Activated T-cell treated with anti-CD3 and anti-CD28 coated beads, Interleukin-2, amount 50 U/mL, for 72 hours (primary cell): ENCODE measurements at regions not wholly inside any gene's neighbourhood (a gene's known extent, or its start where the extent isn't known, plus 50 kb on each side); places are given as distances from the start of the nearest gene placed in this dataset.

ENCODE experiments used
- ATAC-seq, 2 donors: fragments of 150-1000 bp; cut with Tn5 transposase; replicated peaks in 1 of 2; 2 replicates each; pipeline ENCODE4 v1.10.0; 2021; ENCODE audit warnings: moderate library complexity in 2 of 2, mild to moderate bottlenecking in 1 of 2
- DNase-seq, 2 donors: peaks; one replicate each; pipeline ENCODE4 v3.0.0; 2021 to 2022; ENCODE audit warnings: mixed read lengths in 1 of 2
- H3K27ac Mint-ChIP-seq: one replicate; pipeline ENCODE4 v1.8.0; 2022; ENCODE audit warnings: mild to moderate bottlenecking, moderate library complexity, mixed read lengths
- H3K27me3 Mint-ChIP-seq: one replicate; pipeline ENCODE4 v1.8.0; 2022; ENCODE audit warnings: low read depth, mixed read lengths
- H3K36me3 Mint-ChIP-seq, 2 donors: one replicate each; pipeline ENCODE4 v1.8.0; 2022; ENCODE audit warnings: mixed read lengths in 2 of 2, mild to moderate bottlenecking in 1 of 2; ENCODE audit not compliant: insufficient read depth in 2 of 2
- H3K4me1 Mint-ChIP-seq: one replicate; pipeline ENCODE4 v1.8.0; 2022; ENCODE audit warnings: low read depth, mixed read lengths
- H3K4me3 Mint-ChIP-seq, 2 donors: one replicate each; pipeline ENCODE4 v1.8.0; 2022; ENCODE audit warnings: mild to moderate bottlenecking in 2 of 2, mixed read lengths in 2 of 2, moderate library complexity in 2 of 2
- H3K9me3 Mint-ChIP-seq, 2 donors: one replicate each; pipeline ENCODE4 v1.8.0; 2022; ENCODE audit warnings: mixed read lengths in 2 of 2

DNA sequence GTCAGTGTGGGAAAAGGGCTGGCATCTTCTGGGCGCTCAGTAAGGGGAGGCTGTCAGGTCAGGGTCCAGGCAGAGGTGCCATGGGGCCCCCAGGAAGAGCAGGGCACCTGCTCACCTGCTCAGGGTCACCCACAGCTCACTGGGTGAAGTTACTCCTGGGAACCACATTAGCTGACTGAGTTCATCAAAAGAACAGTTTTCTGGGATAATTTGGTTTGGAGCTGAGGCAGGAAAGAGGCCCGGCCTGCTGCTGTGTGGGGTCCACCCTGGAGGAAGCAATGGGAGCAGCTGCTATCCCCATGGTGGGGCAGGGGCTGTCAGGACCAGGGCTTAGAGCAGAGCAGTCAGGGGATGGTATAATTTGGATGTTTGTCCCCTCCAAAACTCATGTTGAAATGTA is 97.2 kb upstream of the GPC1 start:
- DNase-seq (no peak), ATAC-seq (no peak)
- Mint-ChIP-seq H3K36me3 (no peaks in the 10 kb centered on the region), H3K27ac (no peak overlapping the region), H3K4me1 (no peaks in the 10 kb centered on the region), H3K9me3 (no peaks in the 10 kb centered on the region), H3K27me3 (peaks cover 12% of the 10 kb centered on the region), H3K4me3 (no peak overlapping the region)

DNA sequence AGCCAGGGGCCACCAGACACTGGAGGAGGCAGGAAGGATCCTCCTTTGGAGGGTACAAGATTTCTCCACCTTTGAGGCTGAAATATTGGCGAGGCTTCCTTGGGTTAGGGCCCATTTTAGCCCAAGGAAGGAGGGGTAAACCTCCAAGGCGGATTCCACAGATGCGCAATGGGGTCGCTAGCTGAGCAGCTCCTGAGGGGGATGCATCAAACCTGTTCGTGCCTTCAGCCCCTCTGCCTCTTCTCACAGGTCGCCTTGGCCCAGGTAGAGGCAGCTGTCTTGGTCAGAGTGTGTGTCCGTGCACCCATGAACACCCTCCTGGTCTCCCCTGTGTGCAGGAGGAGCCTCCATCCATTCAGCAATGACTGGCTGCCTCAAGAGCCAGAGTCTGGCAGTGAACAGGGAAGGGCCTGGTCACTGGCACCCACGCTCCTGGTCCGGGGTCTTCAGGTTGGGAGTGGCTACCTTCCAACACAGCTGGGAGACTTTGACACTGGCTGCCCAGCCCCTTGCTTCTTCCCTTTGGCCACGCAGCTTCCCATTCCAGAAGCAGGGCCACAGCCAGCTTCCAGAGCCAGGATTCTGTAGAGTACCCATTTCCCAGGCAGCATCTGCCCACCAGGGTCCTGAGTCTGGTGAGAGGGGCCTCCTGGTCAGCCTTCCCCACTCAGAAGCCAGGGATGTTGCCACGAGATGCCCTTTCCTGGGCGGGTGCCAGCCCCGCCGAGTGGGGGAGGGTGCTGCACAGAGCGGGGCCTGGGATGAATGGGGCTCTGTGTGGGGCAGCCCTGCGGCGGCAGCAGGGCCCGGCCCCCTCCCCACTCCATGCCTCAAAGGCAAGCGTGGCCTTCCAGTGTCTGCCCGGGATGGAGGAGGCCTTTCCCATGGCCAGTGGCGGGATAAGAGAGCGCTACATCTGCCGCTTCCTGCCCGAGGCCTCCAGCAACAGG is 95.8 kb upstream of the GPC1 start:
- Mint-ChIP-seq H3K4me1 (no peaks in the 10 kb centered on the region), H3K4me3 (no peak overlapping the region), H3K9me3 (no peaks in the 10 kb centered on the region), H3K36me3 (no peaks in the 10 kb centered on the region), H3K27ac (no peak overlapping the region), H3K27me3 (peaks cover 12% of the 10 kb centered on the region)
- ATAC-seq = no peak
- no peak for DNase-seq

DNA sequence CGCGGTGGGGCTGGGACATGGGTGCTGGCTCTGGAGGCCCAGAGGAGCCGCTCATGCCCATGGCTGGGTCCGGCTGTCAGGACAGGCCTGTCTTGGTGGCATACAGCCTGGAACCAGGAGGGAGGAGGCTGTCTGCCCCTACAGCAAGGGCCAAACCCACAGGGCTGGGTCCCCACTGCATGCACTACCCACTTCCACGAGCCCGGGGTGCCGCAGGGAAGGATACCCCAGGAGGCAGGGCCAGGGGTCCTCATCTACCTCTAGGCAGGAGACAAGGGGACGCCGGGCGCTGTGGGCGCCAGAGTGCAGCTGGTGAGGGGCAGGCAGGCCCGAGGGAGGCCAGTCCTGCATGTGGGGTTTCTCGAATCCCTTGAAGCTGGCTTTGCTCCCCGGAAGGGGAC is 95.1 kb upstream of the GPC1 start:
- peaks cover 12% of the 10 kb centered on the region for H3K27me3 Mint-ChIP-seq
- no peaks in the 10 kb centered on the region for H3K4me1 Mint-ChIP-seq
- H3K36me3 Mint-ChIP-seq = no peaks in the 10 kb centered on the region
- peaks cover 0 to 1% of the 10 kb centered on the region in 2 donors for H3K9me3 Mint-ChIP-seq
- H3K27ac Mint-ChIP-seq = no peak overlapping the region
- H3K4me3 Mint-ChIP-seq = no peak overlapping the region
- DNase-seq (no peak), ATAC-seq (no peak)

DNA sequence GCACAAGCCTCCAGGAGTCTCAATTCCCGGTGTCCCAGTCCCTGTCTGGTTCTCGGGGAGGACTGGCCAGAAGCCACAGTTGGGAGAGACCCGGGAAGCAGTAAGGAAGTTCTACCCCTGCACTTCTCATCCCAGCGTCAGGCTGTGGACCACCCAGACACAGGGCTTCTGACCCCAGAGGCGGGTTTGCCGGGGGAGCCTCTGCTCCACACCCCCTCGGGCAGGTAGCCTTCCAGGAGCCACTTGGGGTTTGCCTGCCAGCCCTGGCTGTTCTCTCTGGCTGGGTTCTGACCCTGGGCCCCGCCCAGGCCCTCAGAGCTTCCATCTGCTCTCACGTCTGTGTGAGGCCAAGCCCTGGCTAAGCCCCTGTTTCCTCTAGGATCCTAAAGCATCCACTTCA is 94.4 kb upstream of the GPC1 start:
- H3K27ac Mint-ChIP-seq = no peak overlapping the region
- no peaks in the 10 kb centered on the region for H3K36me3 Mint-ChIP-seq
- ATAC-seq (no peak), DNase-seq (no peak)
- peaks cover 8% of the 10 kb centered on the region for H3K27me3 Mint-ChIP-seq
- H3K4me3 Mint-ChIP-seq = no peak overlapping the region
- H3K9me3 Mint-ChIP-seq = peaks cover 0 to 1% of the 10 kb centered on the region in 2 donors
- H3K4me1 Mint-ChIP-seq = no peaks in the 10 kb centered on the region

GRCh38 chr2:240343548-240343947 is 91.9 kb upstream of the GPC1 start:
- no peak for ATAC-seq
- no peaks in the 10 kb centered on the region for H3K36me3 Mint-ChIP-seq
- no peak overlapping the region for H3K4me3 Mint-ChIP-seq
- no peak for DNase-seq
- peaks cover 0 to 1% of the 10 kb centered on the region in 2 donors for H3K9me3 Mint-ChIP-seq
- H3K27ac Mint-ChIP-seq = no peak overlapping the region
- H3K4me1 Mint-ChIP-seq = no peaks in the 10 kb centered on the region
- peaks cover 5% of the 10 kb centered on the region for H3K27me3 Mint-ChIP-seq

GRCh38 chr2:240344904-240345303 is 90.6 kb upstream of the GPC1 start:
- ATAC-seq (no peak), DNase-seq (no peak)
- Mint-ChIP-seq H3K4me1 (no peaks in the 10 kb centered on the region), H3K27ac (no peak overlapping the region), H3K9me3 (peaks cover 0 to 1% of the 10 kb centered on the region in 2 donors), H3K27me3 (peaks cover 9% of the 10 kb centered on the region), H3K36me3 (no peaks in the 10 kb centered on the region), H3K4me3 (no peak overlapping the region)

DNA sequence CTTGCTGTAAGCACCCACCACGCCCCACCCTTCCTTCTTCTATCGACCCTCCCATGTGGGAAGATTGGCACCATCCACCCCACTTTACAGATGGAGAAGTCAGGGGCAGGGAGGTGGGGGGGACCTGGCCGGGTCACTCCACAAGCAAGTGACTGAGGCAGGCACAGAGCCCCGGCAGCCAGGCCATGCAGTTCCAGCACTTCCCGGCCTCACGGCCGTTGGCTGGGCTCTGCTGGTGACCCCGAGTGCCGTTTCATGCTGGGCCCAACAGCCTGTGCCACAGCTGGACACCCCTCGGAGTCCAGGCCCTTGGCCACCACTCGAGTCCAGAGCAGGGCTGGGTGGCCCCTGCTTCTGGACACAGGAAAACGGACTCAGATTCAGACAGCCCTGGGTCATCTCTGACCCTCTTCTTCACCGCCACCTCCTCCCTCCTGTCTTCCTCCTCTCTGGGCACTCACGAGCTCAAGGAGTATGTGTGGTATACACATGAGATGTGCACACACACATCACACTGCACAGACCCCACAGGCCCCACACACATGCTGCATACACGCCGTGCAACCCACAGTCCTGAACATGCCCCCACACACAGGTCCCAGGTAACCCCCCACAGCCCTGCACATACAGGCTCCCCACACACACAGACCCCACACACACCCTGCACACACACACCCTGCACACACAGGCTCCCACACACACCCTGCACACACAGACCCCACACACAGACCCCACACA is 89.3 kb upstream of the GPC1 start:
- Mint-ChIP-seq H3K27ac (no peak overlapping the region), H3K27me3 (peaks cover 9% of the 10 kb centered on the region), H3K9me3 (peaks cover 0 to 1% of the 10 kb centered on the region in 2 donors), H3K4me3 (no peak overlapping the region), H3K36me3 (no peaks in the 10 kb centered on the region), H3K4me1 (no peaks in the 10 kb centered on the region)
- DNase-seq = no peak
- ATAC-seq = no peak

DNA sequence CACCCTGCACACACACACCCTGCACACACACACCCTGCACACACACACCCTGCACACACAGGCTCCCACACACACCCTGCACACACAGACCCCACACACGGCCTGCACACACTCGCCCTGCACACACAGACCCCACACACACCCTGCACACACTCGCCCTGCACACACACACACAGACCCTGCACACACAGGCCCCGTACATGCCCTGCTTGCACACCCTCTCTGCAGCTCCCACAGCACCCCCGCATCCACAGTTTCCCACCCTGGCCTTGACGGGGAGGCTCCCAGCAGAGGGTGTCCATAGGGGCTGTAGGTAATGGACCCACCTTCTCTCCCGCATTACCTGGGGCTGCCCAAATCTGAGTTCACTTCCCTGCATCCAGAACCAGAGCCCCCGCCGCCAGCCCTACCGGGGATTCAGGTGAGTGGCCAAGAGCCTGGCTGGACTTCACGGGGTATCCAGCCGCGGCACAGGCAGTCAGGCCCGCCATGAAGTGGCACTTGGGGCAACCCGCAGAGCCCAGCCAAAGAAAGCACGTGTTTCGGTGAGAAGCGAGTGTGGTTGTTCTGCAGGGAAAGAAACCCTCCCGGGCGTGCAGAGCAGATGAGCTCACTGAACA is 88.6 kb upstream of the GPC1 start:
- Mint-ChIP-seq H3K4me3 (no peak overlapping the region), H3K36me3 (no peaks in the 10 kb centered on the region), H3K27me3 (peaks cover 9% of the 10 kb centered on the region), H3K9me3 (peaks cover 0 to 1% of the 10 kb centered on the region in 2 donors), H3K27ac (no peak overlapping the region), H3K4me1 (no peaks in the 10 kb centered on the region)
- ATAC-seq (no peak), DNase-seq (no peak)

GRCh38 chr2:240347373-240347940 is 88.0 kb upstream of the GPC1 start:
- Mint-ChIP-seq H3K4me3 (no peak overlapping the region), H3K27ac (no peak overlapping the region), H3K27me3 (peaks cover 9% of the 10 kb centered on the region), H3K4me1 (no peaks in the 10 kb centered on the region), H3K9me3 (peaks cover 0 to 1% of the 10 kb centered on the region in 2 donors), H3K36me3 (no peaks in the 10 kb centered on the region)
- ATAC-seq (no peak), DNase-seq (no peak)

DNA sequence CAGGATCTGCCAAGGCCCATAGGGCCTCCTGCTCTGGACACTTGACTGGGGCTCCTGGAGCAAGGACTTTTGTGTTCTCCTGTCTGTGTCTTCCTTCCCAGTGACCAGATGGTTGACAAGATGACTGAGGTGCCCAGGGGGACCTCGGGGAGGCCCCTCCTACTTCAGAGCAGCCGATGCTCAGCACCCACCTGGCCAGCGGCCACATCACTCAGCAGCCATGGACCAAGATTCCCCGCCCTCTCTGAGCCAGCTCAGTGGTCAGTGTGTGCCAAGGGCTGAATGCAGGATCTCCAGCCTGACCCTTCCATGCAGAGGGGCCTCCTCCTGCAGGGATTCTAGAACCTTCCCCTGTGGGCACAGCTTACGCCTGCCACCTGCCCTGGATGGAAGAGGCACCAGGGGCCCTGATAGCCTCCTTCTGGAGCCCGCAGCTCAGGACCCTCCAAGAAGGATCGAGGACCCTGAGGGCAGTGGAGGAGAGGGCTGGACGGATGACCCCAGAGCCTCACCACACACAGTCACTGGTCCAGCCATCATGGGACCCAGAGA is 87.4 kb upstream of the GPC1 start:
- Mint-ChIP-seq H3K4me1 (no peaks in the 10 kb centered on the region), H3K9me3 (peaks cover 0 to 1% of the 10 kb centered on the region in 2 donors), H3K27me3 (peaks cover 9% of the 10 kb centered on the region), H3K27ac (no peak overlapping the region), H3K36me3 (no peaks in the 10 kb centered on the region), H3K4me3 (no peak overlapping the region)
- ATAC-seq (no peak), DNase-seq (no peak)

GRCh38 chr2:240348522-240348921 is 86.9 kb upstream of the GPC1 start:
- no peak for DNase-seq
- no peak for ATAC-seq
- Mint-ChIP-seq H3K36me3 (no peaks in the 10 kb centered on the region), H3K9me3 (peaks cover 0 to 1% of the 10 kb centered on the region in 2 donors), H3K4me3 (no peak overlapping the region), H3K4me1 (no peaks in the 10 kb centered on the region), H3K27ac (no peak overlapping the region), H3K27me3 (peaks cover 9% of the 10 kb centered on the region)

DNA sequence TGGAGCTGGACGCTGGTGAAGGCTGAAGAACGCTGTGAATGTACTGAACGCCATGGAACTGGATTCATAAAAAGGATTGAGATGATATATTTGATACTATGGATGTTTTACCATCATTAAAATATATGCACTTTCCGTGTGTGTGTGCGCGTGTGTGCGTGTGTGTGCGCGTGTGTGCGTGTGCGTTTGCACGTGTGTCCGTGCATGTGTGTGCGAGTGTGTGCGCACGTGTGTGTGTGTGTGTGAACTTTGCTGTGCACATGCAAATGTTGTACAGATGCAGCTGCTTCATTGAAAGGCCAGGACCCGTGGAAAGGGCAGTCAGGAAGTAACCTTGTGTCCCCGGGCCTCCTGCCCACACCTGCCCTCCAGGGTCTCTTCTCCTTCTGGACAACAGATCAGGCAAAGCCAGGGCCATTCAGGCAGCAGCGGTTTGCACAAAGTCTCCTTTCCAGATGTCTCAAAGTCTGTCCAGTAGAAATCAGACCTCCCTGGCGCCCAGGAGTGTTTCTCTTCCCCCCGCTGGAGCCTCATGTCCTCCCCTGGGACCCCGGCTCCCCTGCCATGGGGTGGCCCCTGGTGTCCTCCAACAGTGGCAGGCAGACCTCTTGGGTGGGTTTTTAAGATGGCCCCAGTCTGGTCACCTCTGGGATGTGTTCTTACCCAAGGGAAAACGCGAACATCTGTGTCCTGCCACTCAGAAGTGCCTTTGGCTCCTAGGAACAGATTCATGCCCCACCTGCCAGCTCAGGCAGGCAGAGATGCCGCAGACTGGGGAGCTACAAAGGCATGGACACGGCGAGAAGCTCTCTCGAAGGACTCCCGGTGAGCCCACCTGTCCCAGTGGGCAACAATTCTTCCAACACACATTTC is 86.1 kb upstream of the GPC1 start:
- Mint-ChIP-seq H3K27me3 (peaks cover 9% of the 10 kb centered on the region), H3K9me3 (peaks cover 0 to 1% of the 10 kb centered on the region in 2 donors), H3K36me3 (no peaks in the 10 kb centered on the region), H3K4me1 (no peaks in the 10 kb centered on the region), H3K27ac (no peak overlapping the region), H3K4me3 (no peak overlapping the region)
- ATAC-seq (no peak), DNase-seq (no peak)
